MCF 10A (cell line): ENCODE measurements at regions not wholly inside any gene's neighbourhood (a gene's known extent, or its start where the extent isn't known, plus 50 kb on each side); places are given as distances from the start of the nearest gene placed in this dataset.

Source experiments
- BruUV-seq: library from RNA; stranded (reverse); fragments of 400-500 nt; replicated peaks from 2 replicates; lab custom pipeline; 2021; lab: Mats Ljungman, UMichigan
- CTCF ChIA-PET: fragments of 300-600 bp; sonication (Branson Sonifier 250); formaldehyde crosslinking; extraction: SDS; loops from one replicate; lab custom pipeline; 2021; ENCODE audit warnings: antibody characterized with exemption, inconsistent platforms; lab: Yijun Ruan, JAX
- POLR2A ChIA-PET: fragments of 300-600, 350-650 bp; sonication (Branson Sonifier 250); formaldehyde crosslinking; extraction: SDS; loops from one replicate; lab custom pipeline; 2020; ENCODE audit warnings: antibody characterized with exemption, inconsistent platforms; lab: Yijun Ruan, JAX
- DNase-seq: peaks from one replicate; pipeline ENCODE4 v3.0.0-alpha.2; 2018; ENCODE audit not compliant: unreplicated experiment
- H3K27ac Mint-ChIP-seq: one replicate; pipeline ENCODE4 v1.8.0; 2022; ENCODE audit warnings: mild to moderate bottlenecking, low read depth, mixed read lengths; ENCODE audit not compliant: unreplicated experiment
- H3K27me3 Mint-ChIP-seq: one replicate; pipeline ENCODE4 v1.8.0; 2022; ENCODE audit warnings: mixed read lengths; ENCODE audit not compliant: insufficient read depth, unreplicated experiment
- H3K36me3 Mint-ChIP-seq: one replicate; pipeline ENCODE4 v1.8.0; 2022; ENCODE audit warnings: mild to moderate bottlenecking, moderate library complexity, mixed read lengths; ENCODE audit not compliant: insufficient read depth, unreplicated experiment
- H3K4me1 Mint-ChIP-seq: one replicate; pipeline ENCODE4 v1.8.0; 2022; ENCODE audit warnings: mixed read lengths; ENCODE audit not compliant: insufficient read depth, unreplicated experiment
- H3K4me3 Mint-ChIP-seq: one replicate; pipeline ENCODE4 v1.8.0; 2022; ENCODE audit warnings: mild to moderate bottlenecking, moderate library complexity, mixed read lengths; ENCODE audit not compliant: unreplicated experiment
- H3K9me3 Mint-ChIP-seq: one replicate; pipeline ENCODE4 v1.8.0; 2022; ENCODE audit warnings: mixed read lengths; ENCODE audit not compliant: unreplicated experiment
- CTCF ChIP-seq: fragments of 200-600 bp; IDR thresholded peaks from one replicate; pipeline ENCODE4 v1.8.0; 2022; ENCODE audit warnings: antibody characterized with exemption, mild to moderate bottlenecking; ENCODE audit not compliant: unreplicated experiment
- intact Hi-C: fragments of 100-400 bp; cut with micrococcal nuclease; formaldehyde crosslinking; loops from 2 replicates; pipeline ENCODE4 v1.14.1; 2022

GRCh38 chr11:44399968-44400367 is 90.0 kb upstream of the ALX4 start:
- H3K27me3 Mint-ChIP-seq, result peaks cover 18% of the 10 kb centered on the region
- no peak overlapping the region for H3K4me3 Mint-ChIP-seq
- no peak for DNase-seq
- no peaks in the 10 kb centered on the region for H3K9me3 Mint-ChIP-seq
- H3K27ac Mint-ChIP-seq, result no peak overlapping the region
- ChIA-PET CTCF (no interaction called here), POLR2A (no interaction called here)
- no peaks in the 10 kb centered on the region for H3K36me3 Mint-ChIP-seq
- no peak for TF ChIP-seq CTCF
- intact Hi-C loops, result no loop called here
- no TSS peak for BruUV-seq
- no peaks in the 10 kb centered on the region for H3K4me1 Mint-ChIP-seq

- BruUV-seq, result no TSS peak
- CTCF ChIA-PET, result no interaction called here
These were observed 90.5 kb upstream of the ALX4 start for GRCh38 chr11:44400431-44400830.

GRCh38 chr11:44402466-44403075 is 92.6 kb upstream of the ALX4 start:
- TF ChIP-seq CTCF, result no peak
- POLR2A ChIA-PET, result no interaction called here
- H3K27ac Mint-ChIP-seq, result no peak overlapping the region
- H3K9me3 Mint-ChIP-seq, result no peaks in the 10 kb centered on the region
- H3K4me1 Mint-ChIP-seq, result no peaks in the 10 kb centered on the region
- H3K36me3 Mint-ChIP-seq, result no peaks in the 10 kb centered on the region
- CTCF ChIA-PET, result no interaction called here
- BruUV-seq, result no TSS peak
- DNase-seq, result no peak
- intact Hi-C loops, result no loop called here
- H3K27me3 Mint-ChIP-seq, result peaks cover 20% of the 10 kb centered on the region
- H3K4me3 Mint-ChIP-seq, result no peak overlapping the region

More at GRCh38 chr11:44400431-44400830, 90.5 kb upstream of the ALX4 start:
- intact Hi-C loops, result no loop called here
- Mint-ChIP-seq H3K4me1 (no peaks in the 10 kb centered on the region), H3K9me3 (no peaks in the 10 kb centered on the region), H3K27me3 (peaks cover 18% of the 10 kb centered on the region), H3K27ac (no peak overlapping the region), H3K4me3 (no peak overlapping the region), H3K36me3 (no peaks in the 10 kb centered on the region)
- no peak for TF ChIP-seq CTCF
- POLR2A ChIA-PET, result no interaction called here
- DNase-seq, result no peak

- no peak overlapping the region for H3K27ac Mint-ChIP-seq
- intact Hi-C loops, result no loop called here
- H3K4me1 Mint-ChIP-seq, result no peaks in the 10 kb centered on the region
- H3K36me3 Mint-ChIP-seq, result no peaks in the 10 kb centered on the region
- no TSS peak for BruUV-seq
- no peak overlapping the region for H3K4me3 Mint-ChIP-seq
- ChIA-PET POLR2A (no interaction called here), CTCF (no interaction called here)
- no peak for DNase-seq
- H3K27me3 Mint-ChIP-seq, result peaks cover 26% of the 10 kb centered on the region
- TF ChIP-seq CTCF, result no peak
- no peaks in the 10 kb centered on the region for H3K9me3 Mint-ChIP-seq
These were observed 93.2 kb upstream of the ALX4 start for GRCh38 chr11:44403176-44403575.
